ENCODE measurements at regions not wholly inside any gene's neighbourhood (a gene's known extent, or its start where the extent isn't known, plus 50 kb on each side); places are given as distances from the start of the nearest gene placed in this dataset.

- Histone ChIP-seq H3K4me3 (0 out of 2 replicates have a peak overlapping the region, but pooled peaks have one; percentile 3), H3K79me2 (ENCODE audit: control insufficient read depth, insufficient read depth, low read length) (no peaks in the 10 kb centered on the region), H3K4me1 (ENCODE audit: control insufficient read depth, insufficient read depth, low read length) (no peaks in the 10 kb centered on the region), H3K9me3 (replicated peaks; ENCODE audit: control insufficient read depth, insufficient read depth, low read length) (no peaks in the 10 kb centered on the region; the same call in 2 of the 3 replicates), H3K4me2 (ENCODE audit: control insufficient read depth, insufficient read depth) (no peak overlapping the region), H2AFZ (ENCODE audit: control insufficient read depth, low read depth, low read length) (peak overlapping the region; percentile 7; the same call in 1 of the 2 replicates), H3K27ac (ENCODE audit: control insufficient read depth, insufficient read depth) (no peak overlapping the region), H4K20me1 (ENCODE audit: control insufficient read depth, insufficient read depth) (no peaks in the 10 kb centered on the region), H3K27me3 (replicated peaks in 1 of 2; ENCODE audit: control insufficient read depth in 2 of 2, insufficient read depth in 2 of 2, low read length in 1 of 2) (no peaks in the 10 kb centered on the region), H3K9ac (ENCODE audit: control insufficient read depth, insufficient read depth, low read length) (no peak overlapping the region), H3K36me3 (ENCODE audit: control insufficient read depth in 2 of 2, insufficient read depth in 2 of 2, low read length in 1 of 2) (no peaks in the 10 kb centered on the region)
- FAIRE-seq (no peak), DNase-seq (ENCODE audit: low read depth, low spot score) (no peak), ATAC-seq (peak; percentile 86)
- CTCF ChIA-PET: interaction anchor here (0.9 to 1.7 kb wide), 2 partner anchors 14 to 26 kb away, joined by 3 to 7 read pairs; no protein-coding TSS in a partner anchor
- SMC1A ChIA-PET (ENCODE audit: uncharacterized antibody, unreplicated experiment): interaction anchor here (0.8 to 4.1 kb wide), 6 partner anchors 7 to 126 kb away, joined by 3 to 31 read pairs (median 4); no protein-coding TSS in a partner anchor
- intact Hi-C loops (cut with micrococcal nuclease; ENCODE audit: unreplicated experiment): no loop called here
- peak; percentile 84 for TF ChIP-seq ATF7 (IDR thresholded peaks at IDR 0.05; ENCODE audit: low read depth)
- peak in 1 of 2 experiments; percentile 24; a peak in 1 of 4 replicates for TF ChIP-seq IKZF2 (IDR thresholded peaks at IDR 0.05)
- TF ChIP-seq SPI1 (IDR thresholded peaks at IDR 0.05; ENCODE audit: borderline replicate concordance, insufficient read depth, low read depth, low read length): peak; percentile 89
- 0 out of 2 replicates have a peak, but pooled peaks have one; percentile 34 for TF ChIP-seq MLLT1 (IDR thresholded peaks at IDR 0.05)
- peak; percentile 74; the same call in 1 of the 2 replicates for TF ChIP-seq ZBTB40 (IDR thresholded peaks at IDR 0.05; ENCODE audit: borderline replicate concordance)
- TF ChIP-seq RELA (IDR thresholded peaks at IDR 0.05; ENCODE audit: borderline replicate concordance, partially characterized antibody): no peak
- POLR2A ChIA-PET: interaction anchor here (1.4 kb wide), 1 partner anchor 17 kb away, joined by 4 read pairs; no protein-coding TSS in a partner anchor
- in situ Hi-C loops (cut with MboI): no loop called here
- no TSS peak for BruUV-seq (replicated peaks)
- RAD21 ChIA-PET (ENCODE audit: unreplicated experiment): interaction anchor here (0.8 to 2.7 kb wide), 5 partner anchors 12 to 77 kb away, joined by 3 to 15 read pairs (median 3); no protein-coding TSS in a partner anchor
- 30% methylated on average over 2 of the region's 2 CpGs for WGBS (ENCODE audit: insufficient coverage, insufficient replicate concordance, low lambda C conversion rate, missing lambda C conversion rate)
These were observed 382.4 kb upstream of the ADGRB3 start for GRCh38 chr6:68252632-68253031.
